ENCODE measurements at regions not wholly inside any gene's neighbourhood (a gene's known extent, or its start where the extent isn't known, plus 50 kb on each side); places are given as distances from the start of the nearest gene placed in this dataset.

DNA sequence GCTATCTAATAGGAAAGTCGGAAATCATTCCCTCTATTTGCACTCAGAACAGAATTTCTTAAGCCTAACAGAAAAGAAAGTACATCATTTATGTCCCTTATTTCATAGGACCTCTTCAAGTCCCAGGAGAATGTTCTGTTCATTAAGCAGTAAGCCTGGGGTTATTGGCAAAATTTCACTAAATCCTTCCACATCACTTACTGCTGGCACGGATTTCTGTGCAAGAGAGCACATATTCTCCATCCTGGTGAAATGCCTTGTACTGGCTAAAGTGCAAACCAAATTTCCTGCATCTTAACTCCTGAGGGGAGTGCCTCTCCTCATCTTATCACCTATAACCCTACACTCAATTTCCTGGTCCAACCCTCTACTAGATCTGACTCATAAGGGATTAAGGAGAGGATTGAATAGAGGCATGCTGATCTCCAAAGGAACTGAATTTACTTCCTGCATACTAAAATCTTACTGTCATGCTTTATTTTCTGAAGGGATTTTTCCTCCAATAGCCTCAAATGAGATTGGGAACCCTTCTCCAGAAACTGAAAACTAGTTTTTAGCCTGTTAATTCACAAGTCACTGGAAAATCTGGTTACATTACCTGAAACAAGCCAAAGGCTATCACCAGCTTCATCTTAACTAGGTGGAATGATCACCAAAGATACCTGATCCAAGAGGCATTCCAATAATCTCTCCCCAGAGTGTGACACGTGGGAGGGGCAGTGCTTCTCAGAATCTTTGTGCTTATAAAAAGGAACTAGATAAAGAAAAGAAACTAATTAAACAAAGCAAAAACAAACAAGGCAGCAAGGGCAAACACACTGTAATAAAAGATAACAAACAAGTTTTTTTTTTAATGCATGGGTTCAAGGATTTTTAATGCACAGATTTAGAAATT, 311.1 kb downstream of the NR4A2 start:
- no peak for TF ChIP-seq POLR2A (IDR thresholded peaks at IDR 0.05; ENCODE audit: low read depth, low read length)
- TF ChIP-seq, protein P1, sequence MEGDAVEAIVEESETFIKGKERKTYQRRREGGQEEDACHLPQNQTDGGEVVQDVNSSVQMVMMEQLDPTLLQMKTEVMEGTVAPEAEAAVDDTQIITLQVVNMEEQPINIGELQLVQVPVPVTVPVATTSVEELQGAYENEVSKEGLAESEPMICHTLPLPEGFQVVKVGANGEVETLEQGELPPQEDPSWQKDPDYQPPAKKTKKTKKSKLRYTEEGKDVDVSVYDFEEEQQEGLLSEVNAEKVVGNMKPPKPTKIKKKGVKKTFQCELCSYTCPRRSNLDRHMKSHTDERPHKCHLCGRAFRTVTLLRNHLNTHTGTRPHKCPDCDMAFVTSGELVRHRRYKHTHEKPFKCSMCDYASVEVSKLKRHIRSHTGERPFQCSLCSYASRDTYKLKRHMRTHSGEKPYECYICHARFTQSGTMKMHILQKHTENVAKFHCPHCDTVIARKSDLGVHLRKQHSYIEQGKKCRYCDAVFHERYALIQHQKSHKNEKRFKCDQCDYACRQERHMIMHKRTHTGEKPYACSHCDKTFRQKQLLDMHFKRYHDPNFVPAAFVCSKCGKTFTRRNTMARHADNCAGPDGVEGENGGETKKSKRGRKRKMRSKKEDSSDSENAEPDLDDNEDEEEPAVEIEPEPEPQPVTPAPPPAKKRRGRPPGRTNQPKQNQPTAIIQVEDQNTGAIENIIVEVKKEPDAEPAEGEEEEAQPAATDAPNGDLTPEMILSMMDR (IDR thresholded peaks at IDR 0.05; ENCODE audit: extremely low read depth in 1 of 2, insufficient read depth in 1 of 2, low read depth in 1 of 2, low read length in 2 of 2): no peak
- TF ChIP-seq EZH2 (IDR thresholded peaks at IDR 0.05; ENCODE audit: borderline replicate concordance, low read depth, low read length, severe bottlenecking): no peak
- TF ChIP-seq POLR2AphosphoS5 (IDR thresholded peaks at IDR 0.05; ENCODE audit: insufficient read depth, low read depth, low read length): no peak
